CD4-positive, alpha-beta T cell (primary cell): ENCODE measurements at regions not wholly inside any gene's neighbourhood (a gene's known extent, or its start where the extent isn't known, plus 50 kb on each side); places are given as distances from the start of the nearest gene placed in this dataset.

Experiments used
- ATAC-seq: fragments of 200-7000 bp; cut with Tn5 transposase; one replicate; pipeline ENCODE4 v1.10.0; 2022; ENCODE audit warnings: mild to moderate bottlenecking; ENCODE audit not compliant: poor library complexity
- CTCF ChIA-PET: fragments of 350-600 bp; sonication (Branson Sonifier 250); formaldehyde crosslinking; loops from one replicate; lab custom pipeline; 2021; ENCODE audit warnings: antibody characterized with exemption, inconsistent platforms; lab: Charles Lee
- POLR2A ChIA-PET: fragments of 350-600 bp; sonication (Branson Sonifier 250); formaldehyde crosslinking; loops from one replicate; lab custom pipeline; 2021; ENCODE audit warnings: antibody characterized with exemption, inconsistent platforms; lab: Charles Lee
- DNase-seq, 14 experiments: peaks; one replicate each; pipeline ENCODE4 v3.0.0-alpha.2; 2013 to 2020; ENCODE audit warnings: mixed read lengths in 2 of 14
- H3K27ac ChIP-seq, 2 donors: one replicate each; pipeline versions ENCODE4 v1.5.1 to v1.7.0; 2013; ENCODE audit warnings: low read length in 2 of 2, low read depth in 1 of 2, mild to moderate bottlenecking in 1 of 2
- H3K27me3 ChIP-seq, 2 experiments: 1 replicate in 1 of 2; 2 replicates in 1 of 2; pipeline versions ENCODE4 v1.6.1 to v1.7.0; 2013; ENCODE audit warnings: low read length in 2 of 2, control low read depth in 1 of 2, mild to moderate bottlenecking in 1 of 2, moderate library complexity in 1 of 2; ENCODE audit not compliant: insufficient read depth in 2 of 2, control insufficient read depth in 1 of 2
- H3K36me3 ChIP-seq: one replicate; pipeline ENCODE4 v1.6.1; 2013; ENCODE audit warnings: low read length, control low read depth; ENCODE audit not compliant: insufficient read depth
- H3K4me1 ChIP-seq: one replicate; pipeline ENCODE4 v1.6.1; 2013; ENCODE audit warnings: low read length, control low read depth; ENCODE audit not compliant: insufficient read depth
- H3K4me3 ChIP-seq: one replicate; pipeline ENCODE4 v1.5.1; 2013; ENCODE audit warnings: mild to moderate bottlenecking, low read length, moderate library complexity
- H3K9me3 ChIP-seq, 2 experiments: 1 replicate in 1 of 2; 2 replicates in 1 of 2; pipeline versions ENCODE4 v1.6.1 to v1.7.0; 2013; ENCODE audit warnings: low read length in 2 of 2, mild to moderate bottlenecking in 2 of 2, control low read depth in 1 of 2, moderate library complexity in 1 of 2; ENCODE audit not compliant: control insufficient read depth in 1 of 2, insufficient read depth in 1 of 2
- H3K27ac Mint-ChIP-seq: one replicate; pipeline ENCODE4 v1.8.0; 2020; ENCODE audit warnings: mixed read lengths
- H3K27me3 Mint-ChIP-seq: one replicate; pipeline ENCODE4 v1.8.0; 2021; ENCODE audit warnings: mixed read lengths
- H3K36me3 Mint-ChIP-seq: one replicate; pipeline ENCODE4 v1.8.0; 2021; ENCODE audit warnings: low read depth, mixed read lengths
- H3K4me1 Mint-ChIP-seq: one replicate; pipeline ENCODE4 v1.8.0; 2021; ENCODE audit warnings: low read depth, mixed read lengths
- H3K4me3 Mint-ChIP-seq: one replicate; pipeline ENCODE4 v1.8.0; 2020; ENCODE audit warnings: mild to moderate bottlenecking, mixed read lengths
- H3K9me3 Mint-ChIP-seq: one replicate; pipeline ENCODE4 v1.8.0; 2020; ENCODE audit warnings: mixed read lengths
- CTCF ChIP-seq: fragments of 200-600 bp; IDR thresholded peaks from one replicate; pipeline ENCODE4 v1.8.0; 2022; ENCODE audit warnings: antibody characterized with exemption, mild to moderate bottlenecking
- intact Hi-C, 2 experiments: fragments of 100-400 bp; cut with DNase I in 1 of 2; cut with micrococcal nuclease in 1 of 2; formaldehyde crosslinking; loops; one replicate each; pipeline versions ENCODE4 v1.15.1 to v1.9.0; 2023 to 2025; cut with DNase I, micrococcal nuclease

DNA sequence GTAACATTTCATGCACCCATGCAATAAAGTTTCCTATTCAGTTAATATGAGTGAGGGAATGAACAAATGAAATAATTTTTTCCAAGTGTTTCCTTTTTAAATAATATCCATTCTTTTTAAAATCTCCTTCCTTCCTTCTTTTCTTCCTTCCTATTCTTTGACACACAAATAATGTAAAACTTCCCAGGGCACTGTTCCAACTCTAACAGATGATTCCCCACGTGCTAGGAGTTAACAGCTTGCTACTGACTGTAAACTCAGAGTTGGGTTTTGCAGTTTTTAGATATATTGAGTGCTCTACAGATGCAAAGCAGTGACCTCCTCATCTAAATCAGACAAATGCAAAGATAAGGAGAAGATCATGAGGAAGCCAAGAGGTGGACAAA is 54.0 kb upstream of the POU2F1 start:
- peaks cover 5% of the 10 kb centered on the region for H3K9me3 Mint-ChIP-seq
- no peaks in the 10 kb centered on the region for H3K36me3 Mint-ChIP-seq
- peaks cover 28% of the 10 kb centered on the region for H3K27me3 Mint-ChIP-seq
- ATAC-seq = no peak
- ChIA-PET CTCF (no interaction called here), POLR2A (no interaction called here)
- Histone ChIP-seq H3K4me1 (no peaks in the 10 kb centered on the region), H3K4me3 (no peak overlapping the region), H3K27me3 (peaks cover 3 to 10% of the 10 kb centered on the region in 2 experiments), H3K9me3 (peaks cover 0 to 3% of the 10 kb centered on the region in 2 experiments), H3K27ac (no peak overlapping the region), H3K36me3 (no peaks in the 10 kb centered on the region)
- peaks cover 18% of the 10 kb centered on the region for H3K4me1 Mint-ChIP-seq
- no peak for TF ChIP-seq CTCF
- H3K4me3 Mint-ChIP-seq = no peak overlapping the region
- no peak overlapping the region for H3K27ac Mint-ChIP-seq
- intact Hi-C loops = no loop called here
- DNase-seq = no peak

DNA sequence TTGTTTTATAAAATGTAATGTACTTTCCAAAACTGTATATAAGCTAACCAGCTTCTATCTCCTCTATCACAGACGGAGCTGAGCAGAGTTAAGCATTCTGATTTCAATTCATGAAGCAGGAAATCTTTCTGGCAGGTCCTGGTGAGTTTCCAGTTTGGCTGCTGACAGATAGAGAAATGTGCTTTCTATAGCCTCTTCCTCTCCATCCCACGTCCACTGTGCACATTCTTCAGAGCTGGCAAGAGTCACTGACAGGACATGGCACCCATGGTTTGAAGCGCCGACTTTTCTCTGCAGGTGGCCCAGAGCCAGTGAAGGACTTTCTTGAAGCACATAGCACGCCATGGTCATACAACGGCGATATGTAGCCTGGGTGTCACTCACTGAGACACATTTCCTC is 52.3 kb upstream of the POU2F1 start:
- CTCF ChIA-PET = no interaction called here
- Mint-ChIP-seq H3K27ac (no peak overlapping the region), H3K4me3 (no peak overlapping the region), H3K9me3 (peaks cover 5% of the 10 kb centered on the region), H3K27me3 (peaks cover 34% of the 10 kb centered on the region), H3K36me3 (no peaks in the 10 kb centered on the region), H3K4me1 (peaks cover 12% of the 10 kb centered on the region)
- intact Hi-C loops = no loop called here
- H3K4me3 ChIP-seq = no peak overlapping the region
- POLR2A ChIA-PET = no interaction called here
- H3K27ac ChIP-seq = no peak overlapping the region
- H3K27me3 ChIP-seq = peaks cover 3 to 10% of the 10 kb centered on the region in 2 experiments
- DNase-seq (no peak), ATAC-seq (no peak)
- peaks cover 0 to 3% of the 10 kb centered on the region in 2 experiments for H3K9me3 ChIP-seq
- H3K4me1 ChIP-seq = no peaks in the 10 kb centered on the region
- no peak for TF ChIP-seq CTCF
- no peaks in the 10 kb centered on the region for H3K36me3 ChIP-seq

- Mint-ChIP-seq H3K9me3 (peaks cover 5% of the 10 kb centered on the region), H3K27ac (no peak overlapping the region), H3K27me3 (peaks cover 38% of the 10 kb centered on the region), H3K4me1 (no peaks in the 10 kb centered on the region), H3K36me3 (no peaks in the 10 kb centered on the region), H3K4me3 (no peak overlapping the region)
- TF ChIP-seq CTCF = no peak
- intact Hi-C loops = no loop called here
- H3K4me1 ChIP-seq = no peaks in the 10 kb centered on the region
- H3K27me3 ChIP-seq = peaks cover 7 to 10% of the 10 kb centered on the region in 2 experiments
- H3K4me3 ChIP-seq = no peak overlapping the region
- ATAC-seq = no peak
- no peak for DNase-seq
- H3K36me3 ChIP-seq = no peaks in the 10 kb centered on the region
- ChIA-PET POLR2A (no interaction called here), CTCF (no interaction called here)
- H3K27ac ChIP-seq = no peak overlapping the region
- peaks cover 0 to 3% of the 10 kb centered on the region in 2 experiments for H3K9me3 ChIP-seq
Observed at GRCh38 chr1:167169642-167170041, 51.0 kb upstream of the POU2F1 start.
